ENCODE measurements at regions not wholly inside any gene's neighbourhood (a gene's known extent, or its start where the extent isn't known, plus 50 kb on each side); places are given as distances from the start of the nearest gene placed in this dataset.

DNA sequence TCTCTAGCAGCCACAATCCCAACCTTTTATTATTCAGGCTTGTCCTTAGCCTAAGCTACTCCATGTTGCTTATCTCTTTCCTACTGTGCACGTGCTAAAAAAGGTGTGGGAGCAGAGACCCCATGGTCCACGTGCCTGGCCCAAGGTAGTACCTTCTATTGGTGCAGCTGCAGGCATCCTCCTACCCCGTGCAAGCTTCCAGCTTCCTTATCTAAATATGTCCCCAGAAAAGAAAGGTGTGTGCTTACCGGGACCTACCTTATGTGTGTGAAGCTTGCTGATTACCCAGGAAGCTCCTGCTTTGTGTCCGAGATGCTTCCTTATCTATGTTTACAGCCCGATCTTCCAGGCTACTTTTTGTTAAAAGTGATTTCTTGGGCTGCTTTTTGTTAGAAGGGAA is 2382.4 kb downstream of the PCDH9 start:
- Histone ChIP-seq H3K27me3 (replicated peaks in 2 of 5; ENCODE audit: control insufficient read depth in 4 of 5, insufficient read depth in 5 of 5, low read length in 4 of 5) (no peaks in the 10 kb centered on the region), H3K36me3 (ENCODE audit: control insufficient read depth in 4 of 4, insufficient read depth in 4 of 4, low read length in 3 of 4) (no peaks in the 10 kb centered on the region), H3K4me1 (ENCODE audit: control extremely low read depth in 1 of 4, control insufficient read depth in 4 of 4, insufficient read depth in 4 of 4, low read length in 3 of 4) (no peaks in the 10 kb centered on the region), H3K4me3 (ENCODE audit: control insufficient read depth in 1 of 7, extremely low read depth in 1 of 7, insufficient read depth in 4 of 7, low read depth in 2 of 7, low read length in 6 of 7) (no peak overlapping the region), H3K9me3 (ENCODE audit: control extremely low read depth in 1 of 5, control insufficient read depth in 4 of 5, insufficient read depth in 2 of 5, low read depth in 1 of 5, low read length in 4 of 5) (no peaks in the 10 kb centered on the region), H3K27ac (ENCODE audit: insufficient read depth in 1 of 2, low read depth in 1 of 2, low read length in 2 of 2, poor library complexity in 1 of 2, severe bottlenecking in 2 of 2) (no peak overlapping the region)
- POLR2A ChIA-PET = no interaction called here
- no peak for DNase-seq
- CTCF ChIA-PET = no interaction called here
- WGBS (ENCODE audit: insufficient coverage) = 97% methylated on average over 3 of the region's 6 CpGs

GRCh38 chr13:64845110-64845509 is 2385.0 kb downstream of the PCDH9 start:
- H3K27ac ChIP-seq (ENCODE audit: insufficient read depth in 1 of 2, low read depth in 1 of 2, low read length in 2 of 2, poor library complexity in 1 of 2, severe bottlenecking in 2 of 2) = no peak overlapping the region
- no peaks in the 10 kb centered on the region for H3K36me3 ChIP-seq (ENCODE audit: control insufficient read depth in 4 of 4, insufficient read depth in 4 of 4, low read length in 3 of 4)
- H3K9me3 ChIP-seq (ENCODE audit: control extremely low read depth in 1 of 5, control insufficient read depth in 4 of 5, insufficient read depth in 2 of 5, low read depth in 1 of 5, low read length in 4 of 5) = no peaks in the 10 kb centered on the region
- no peak for DNase-seq
- POLR2A ChIA-PET = no interaction called here
- no peaks in the 10 kb centered on the region for H3K27me3 ChIP-seq (replicated peaks in 2 of 5; ENCODE audit: control insufficient read depth in 4 of 5, insufficient read depth in 5 of 5, low read length in 4 of 5)
- CTCF ChIA-PET = no interaction called here
- no peak overlapping the region for H3K4me3 ChIP-seq (ENCODE audit: control insufficient read depth in 1 of 7, extremely low read depth in 1 of 7, insufficient read depth in 4 of 7, low read depth in 2 of 7, low read length in 6 of 7)
- H3K4me1 ChIP-seq (ENCODE audit: control extremely low read depth in 1 of 4, control insufficient read depth in 4 of 4, insufficient read depth in 4 of 4, low read length in 3 of 4) = no peaks in the 10 kb centered on the region
- WGBS (ENCODE audit: insufficient coverage) = no CpG with 5 or more reads among the region's 1 CpG

DNA sequence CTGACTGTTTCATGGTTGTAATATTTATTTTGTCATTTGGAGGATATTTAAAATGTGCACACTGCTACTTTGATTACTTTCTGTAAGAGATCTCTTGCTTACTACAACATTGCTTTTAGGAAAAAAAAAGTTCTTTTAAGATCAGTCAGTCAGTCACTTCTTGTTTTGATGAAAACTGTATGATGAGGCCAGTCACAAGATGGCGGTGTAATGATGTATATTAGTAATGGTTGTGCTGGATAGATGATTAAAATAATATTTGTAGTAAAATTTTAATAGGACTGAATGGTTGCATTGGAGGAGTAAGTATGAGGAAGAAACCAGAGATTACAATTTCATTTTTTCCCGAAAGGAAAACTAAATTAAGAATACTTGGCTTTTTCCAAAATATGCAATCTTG is 2411.1 kb downstream of the PCDH9 start:
- H3K4me3 ChIP-seq (ENCODE audit: control insufficient read depth in 1 of 7, extremely low read depth in 1 of 7, insufficient read depth in 4 of 7, low read depth in 2 of 7, low read length in 6 of 7) = no peak overlapping the region
- H3K27me3 ChIP-seq (replicated peaks in 2 of 5; ENCODE audit: control insufficient read depth in 4 of 5, insufficient read depth in 5 of 5, low read length in 4 of 5) = no peaks in the 10 kb centered on the region
- H3K4me1 ChIP-seq (ENCODE audit: control extremely low read depth in 1 of 4, control insufficient read depth in 4 of 4, insufficient read depth in 4 of 4, low read length in 3 of 4) = no peaks in the 10 kb centered on the region
- no peaks in the 10 kb centered on the region for H3K9me3 ChIP-seq (ENCODE audit: control extremely low read depth in 1 of 5, control insufficient read depth in 4 of 5, insufficient read depth in 2 of 5, low read depth in 1 of 5, low read length in 4 of 5)
- no peaks in the 10 kb centered on the region for H3K36me3 ChIP-seq (ENCODE audit: control insufficient read depth in 4 of 4, insufficient read depth in 4 of 4, low read length in 3 of 4)
- ChIA-PET POLR2A (no interaction called here), CTCF (no interaction called here)
- WGBS (ENCODE audit: insufficient coverage) = 100% methylated on average over 2 of the region's 2 CpGs
- no peak overlapping the region for H3K27ac ChIP-seq (ENCODE audit: insufficient read depth in 1 of 2, low read depth in 1 of 2, low read length in 2 of 2, poor library complexity in 1 of 2, severe bottlenecking in 2 of 2)
- no peak for DNase-seq

GRCh38 chr13:64817691-64818090 is 2412.4 kb downstream of the PCDH9 start:
- no peaks in the 10 kb centered on the region for H3K9me3 ChIP-seq (ENCODE audit: control extremely low read depth in 1 of 5, control insufficient read depth in 4 of 5, insufficient read depth in 2 of 5, low read depth in 1 of 5, low read length in 4 of 5)
- CTCF ChIA-PET = no interaction called here
- H3K4me3 ChIP-seq (ENCODE audit: control insufficient read depth in 1 of 7, extremely low read depth in 1 of 7, insufficient read depth in 4 of 7, low read depth in 2 of 7, low read length in 6 of 7) = no peak overlapping the region
- no peaks in the 10 kb centered on the region for H3K36me3 ChIP-seq (ENCODE audit: control insufficient read depth in 4 of 4, insufficient read depth in 4 of 4, low read length in 3 of 4)
- H3K27ac ChIP-seq (ENCODE audit: insufficient read depth in 1 of 2, low read depth in 1 of 2, low read length in 2 of 2, poor library complexity in 1 of 2, severe bottlenecking in 2 of 2) = no peak overlapping the region
- no CpG with 5 or more reads among the region's 3 CpGs for WGBS (ENCODE audit: insufficient coverage)
- H3K27me3 ChIP-seq (replicated peaks in 2 of 5; ENCODE audit: control insufficient read depth in 4 of 5, insufficient read depth in 5 of 5, low read length in 4 of 5) = no peaks in the 10 kb centered on the region
- POLR2A ChIA-PET = no interaction called here
- no peak for DNase-seq
- H3K4me1 ChIP-seq (ENCODE audit: control extremely low read depth in 1 of 4, control insufficient read depth in 4 of 4, insufficient read depth in 4 of 4, low read length in 3 of 4) = no peaks in the 10 kb centered on the region

- DNase-seq = no peak
- H3K9me3 ChIP-seq (ENCODE audit: control extremely low read depth in 1 of 5, control insufficient read depth in 4 of 5, insufficient read depth in 2 of 5, low read depth in 1 of 5, low read length in 4 of 5) = peaks cover 0 to 6% (median 0%) of the 10 kb centered on the region in 5 experiments
- WGBS (ENCODE audit: insufficient coverage) = 100% methylated on average over 2 of the region's 3 CpGs
- no peaks in the 10 kb centered on the region for H3K27me3 ChIP-seq (replicated peaks in 2 of 5; ENCODE audit: control insufficient read depth in 4 of 5, insufficient read depth in 5 of 5, low read length in 4 of 5)
- CTCF ChIA-PET = no interaction called here
- POLR2A ChIA-PET = no interaction called here
- no peak overlapping the region for H3K4me3 ChIP-seq (ENCODE audit: control insufficient read depth in 1 of 7, extremely low read depth in 1 of 7, insufficient read depth in 4 of 7, low read depth in 2 of 7, low read length in 6 of 7)
- H3K36me3 ChIP-seq (ENCODE audit: control insufficient read depth in 4 of 4, insufficient read depth in 4 of 4, low read length in 3 of 4) = no peaks in the 10 kb centered on the region
- H3K4me1 ChIP-seq (ENCODE audit: control extremely low read depth in 1 of 4, control insufficient read depth in 4 of 4, insufficient read depth in 4 of 4, low read length in 3 of 4) = no peaks in the 10 kb centered on the region
- H3K27ac ChIP-seq (ENCODE audit: insufficient read depth in 1 of 2, low read depth in 1 of 2, low read length in 2 of 2, poor library complexity in 1 of 2, severe bottlenecking in 2 of 2) = no peak overlapping the region
These were observed 2419.4 kb downstream of the PCDH9 start for GRCh38 chr13:64810750-64811149.

GRCh38 chr13:64808704-64809103 is 2421.4 kb downstream of the PCDH9 start:
- WGBS (ENCODE audit: insufficient coverage) = 100% methylated on average over 4 of the region's 4 CpGs
- H3K9me3 ChIP-seq (ENCODE audit: control extremely low read depth in 1 of 5, control insufficient read depth in 4 of 5, insufficient read depth in 2 of 5, low read depth in 1 of 5, low read length in 4 of 5) = peaks cover 0 to 6% (median 0%) of the 10 kb centered on the region in 5 experiments
- H3K27me3 ChIP-seq (replicated peaks in 2 of 5; ENCODE audit: control insufficient read depth in 4 of 5, insufficient read depth in 5 of 5, low read length in 4 of 5) = no peaks in the 10 kb centered on the region
- H3K36me3 ChIP-seq (ENCODE audit: control insufficient read depth in 4 of 4, insufficient read depth in 4 of 4, low read length in 3 of 4) = no peaks in the 10 kb centered on the region
- no peak overlapping the region for H3K27ac ChIP-seq (ENCODE audit: insufficient read depth in 1 of 2, low read depth in 1 of 2, low read length in 2 of 2, poor library complexity in 1 of 2, severe bottlenecking in 2 of 2)
- no peak for DNase-seq
- ChIA-PET CTCF (no interaction called here), POLR2A (no interaction called here)
- no peaks in the 10 kb centered on the region for H3K4me1 ChIP-seq (ENCODE audit: control extremely low read depth in 1 of 4, control insufficient read depth in 4 of 4, insufficient read depth in 4 of 4, low read length in 3 of 4)
- H3K4me3 ChIP-seq (ENCODE audit: control insufficient read depth in 1 of 7, extremely low read depth in 1 of 7, insufficient read depth in 4 of 7, low read depth in 2 of 7, low read length in 6 of 7) = no peak overlapping the region

DNA sequence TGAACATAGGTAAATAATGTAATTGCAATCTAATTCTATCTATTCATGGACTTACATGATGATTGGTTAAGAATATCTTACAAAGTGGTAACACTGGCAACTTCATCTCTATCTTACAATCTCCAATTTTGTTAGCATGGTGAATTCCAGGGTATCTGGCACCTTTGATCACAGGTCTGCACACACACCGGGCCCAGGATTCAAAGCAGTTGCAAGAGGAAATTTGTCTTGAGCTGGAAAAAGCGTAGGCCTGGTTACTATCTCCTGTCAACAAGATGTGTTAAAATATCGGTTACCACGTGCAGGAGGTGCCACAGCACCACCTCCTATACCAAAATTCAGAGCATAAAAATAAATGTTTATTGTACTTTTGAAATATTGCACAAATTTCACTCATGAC is 2428.4 kb downstream of the PCDH9 start:
- H3K36me3 ChIP-seq (ENCODE audit: control insufficient read depth in 4 of 4, insufficient read depth in 4 of 4, low read length in 3 of 4) = no peaks in the 10 kb centered on the region
- ChIA-PET CTCF (no interaction called here), POLR2A (no interaction called here)
- H3K27me3 ChIP-seq (replicated peaks in 2 of 5; ENCODE audit: control insufficient read depth in 4 of 5, insufficient read depth in 5 of 5, low read length in 4 of 5) = no peaks in the 10 kb centered on the region
- 67% methylated on average over 1 of the region's 4 CpGs for WGBS (ENCODE audit: insufficient coverage)
- H3K4me1 ChIP-seq (ENCODE audit: control extremely low read depth in 1 of 4, control insufficient read depth in 4 of 4, insufficient read depth in 4 of 4, low read length in 3 of 4) = no peaks in the 10 kb centered on the region
- no peak for DNase-seq
- no peaks in the 10 kb centered on the region for H3K9me3 ChIP-seq (ENCODE audit: control extremely low read depth in 1 of 5, control insufficient read depth in 4 of 5, insufficient read depth in 2 of 5, low read depth in 1 of 5, low read length in 4 of 5)
- H3K4me3 ChIP-seq (ENCODE audit: control insufficient read depth in 1 of 7, extremely low read depth in 1 of 7, insufficient read depth in 4 of 7, low read depth in 2 of 7, low read length in 6 of 7) = no peak overlapping the region
- no peak overlapping the region for H3K27ac ChIP-seq (ENCODE audit: insufficient read depth in 1 of 2, low read depth in 1 of 2, low read length in 2 of 2, poor library complexity in 1 of 2, severe bottlenecking in 2 of 2)

GRCh38 chr13:64798422-64798821 is 2431.7 kb downstream of the PCDH9 start:
- no CpG with 5 or more reads among the region's 4 CpGs for WGBS (ENCODE audit: insufficient coverage)
- ChIA-PET POLR2A (no interaction called here), CTCF (no interaction called here)
- Histone ChIP-seq H3K36me3 (ENCODE audit: control insufficient read depth in 4 of 4, insufficient read depth in 4 of 4, low read length in 3 of 4) (no peaks in the 10 kb centered on the region), H3K27me3 (replicated peaks in 2 of 5; ENCODE audit: control insufficient read depth in 4 of 5, insufficient read depth in 5 of 5, low read length in 4 of 5) (no peaks in the 10 kb centered on the region), H3K9me3 (ENCODE audit: control extremely low read depth in 1 of 5, control insufficient read depth in 4 of 5, insufficient read depth in 2 of 5, low read depth in 1 of 5, low read length in 4 of 5) (no peaks in the 10 kb centered on the region), H3K4me3 (ENCODE audit: control insufficient read depth in 1 of 7, extremely low read depth in 1 of 7, insufficient read depth in 4 of 7, low read depth in 2 of 7, low read length in 6 of 7) (no peak overlapping the region), H3K27ac (ENCODE audit: insufficient read depth in 1 of 2, low read depth in 1 of 2, low read length in 2 of 2, poor library complexity in 1 of 2, severe bottlenecking in 2 of 2) (no peak overlapping the region), H3K4me1 (ENCODE audit: control extremely low read depth in 1 of 4, control insufficient read depth in 4 of 4, insufficient read depth in 4 of 4, low read length in 3 of 4) (no peaks in the 10 kb centered on the region)
- no peak for DNase-seq
